Panc1 (cell line): ENCODE measurements at regions not wholly inside any gene's neighbourhood (a gene's known extent, or its start where the extent isn't known, plus 50 kb on each side); places are given as distances from the start of the nearest gene placed in this dataset.
"Not testable (repeated sequence)": the region's sequence is repeated elsewhere in the genome, so short reads cannot be mapped to it uniquely, and the experiment has no call there.

Experiments used
- POLR2AphosphoS5 ChIP-seq: IDR thresholded peaks from 2 replicates; pipeline ENCODE4 v1.6.1; 2012; ENCODE audit warnings: mild to moderate bottlenecking, low read depth, low read length, moderate library complexity
- TF ChIP-seq, protein P1 (sequence below): fragments of 450-650 bp; IDR thresholded peaks from 2 replicates; pipeline ENCODE4 v1.5.1; 2017; ENCODE audit warnings: mild to moderate bottlenecking
- TF ChIP-seq, protein P2 (sequence below), 2 experiments: IDR thresholded peaks; 2 replicates each; pipeline ENCODE4 v1.6.1; 2011 to 2012; ENCODE audit warnings: low read depth in 2 of 2, control low read depth in 1 of 2, low read length in 1 of 2, mild to moderate bottlenecking in 1 of 2, moderate library complexity in 1 of 2; ENCODE audit not compliant: insufficient read depth in 1 of 2

DNA sequence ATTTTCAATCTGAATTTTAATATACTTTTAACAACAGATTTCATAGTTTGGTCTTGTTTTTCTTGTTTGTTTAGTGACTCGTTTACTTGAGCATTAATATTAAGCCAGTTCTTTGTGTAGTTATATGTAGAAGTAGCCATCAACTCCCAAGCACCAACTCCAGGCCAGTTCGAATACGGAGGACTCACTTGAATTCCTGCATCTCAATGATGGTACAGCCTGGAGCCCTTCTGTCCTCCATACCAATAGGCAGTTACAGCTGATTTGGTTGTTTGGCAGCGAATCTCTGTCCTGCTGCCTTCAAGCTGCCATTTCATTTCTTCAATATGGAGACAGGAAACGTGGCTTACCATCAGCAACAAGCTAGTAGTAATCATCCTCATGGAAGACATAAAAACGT is 118.5 kb upstream of the ZNF658 start:
- TF ChIP-seq, protein P1, sequence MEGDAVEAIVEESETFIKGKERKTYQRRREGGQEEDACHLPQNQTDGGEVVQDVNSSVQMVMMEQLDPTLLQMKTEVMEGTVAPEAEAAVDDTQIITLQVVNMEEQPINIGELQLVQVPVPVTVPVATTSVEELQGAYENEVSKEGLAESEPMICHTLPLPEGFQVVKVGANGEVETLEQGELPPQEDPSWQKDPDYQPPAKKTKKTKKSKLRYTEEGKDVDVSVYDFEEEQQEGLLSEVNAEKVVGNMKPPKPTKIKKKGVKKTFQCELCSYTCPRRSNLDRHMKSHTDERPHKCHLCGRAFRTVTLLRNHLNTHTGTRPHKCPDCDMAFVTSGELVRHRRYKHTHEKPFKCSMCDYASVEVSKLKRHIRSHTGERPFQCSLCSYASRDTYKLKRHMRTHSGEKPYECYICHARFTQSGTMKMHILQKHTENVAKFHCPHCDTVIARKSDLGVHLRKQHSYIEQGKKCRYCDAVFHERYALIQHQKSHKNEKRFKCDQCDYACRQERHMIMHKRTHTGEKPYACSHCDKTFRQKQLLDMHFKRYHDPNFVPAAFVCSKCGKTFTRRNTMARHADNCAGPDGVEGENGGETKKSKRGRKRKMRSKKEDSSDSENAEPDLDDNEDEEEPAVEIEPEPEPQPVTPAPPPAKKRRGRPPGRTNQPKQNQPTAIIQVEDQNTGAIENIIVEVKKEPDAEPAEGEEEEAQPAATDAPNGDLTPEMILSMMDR: not testable (repeated sequence)
- TF ChIP-seq POLR2AphosphoS5: not testable (repeated sequence)
- TF ChIP-seq, protein P2, sequence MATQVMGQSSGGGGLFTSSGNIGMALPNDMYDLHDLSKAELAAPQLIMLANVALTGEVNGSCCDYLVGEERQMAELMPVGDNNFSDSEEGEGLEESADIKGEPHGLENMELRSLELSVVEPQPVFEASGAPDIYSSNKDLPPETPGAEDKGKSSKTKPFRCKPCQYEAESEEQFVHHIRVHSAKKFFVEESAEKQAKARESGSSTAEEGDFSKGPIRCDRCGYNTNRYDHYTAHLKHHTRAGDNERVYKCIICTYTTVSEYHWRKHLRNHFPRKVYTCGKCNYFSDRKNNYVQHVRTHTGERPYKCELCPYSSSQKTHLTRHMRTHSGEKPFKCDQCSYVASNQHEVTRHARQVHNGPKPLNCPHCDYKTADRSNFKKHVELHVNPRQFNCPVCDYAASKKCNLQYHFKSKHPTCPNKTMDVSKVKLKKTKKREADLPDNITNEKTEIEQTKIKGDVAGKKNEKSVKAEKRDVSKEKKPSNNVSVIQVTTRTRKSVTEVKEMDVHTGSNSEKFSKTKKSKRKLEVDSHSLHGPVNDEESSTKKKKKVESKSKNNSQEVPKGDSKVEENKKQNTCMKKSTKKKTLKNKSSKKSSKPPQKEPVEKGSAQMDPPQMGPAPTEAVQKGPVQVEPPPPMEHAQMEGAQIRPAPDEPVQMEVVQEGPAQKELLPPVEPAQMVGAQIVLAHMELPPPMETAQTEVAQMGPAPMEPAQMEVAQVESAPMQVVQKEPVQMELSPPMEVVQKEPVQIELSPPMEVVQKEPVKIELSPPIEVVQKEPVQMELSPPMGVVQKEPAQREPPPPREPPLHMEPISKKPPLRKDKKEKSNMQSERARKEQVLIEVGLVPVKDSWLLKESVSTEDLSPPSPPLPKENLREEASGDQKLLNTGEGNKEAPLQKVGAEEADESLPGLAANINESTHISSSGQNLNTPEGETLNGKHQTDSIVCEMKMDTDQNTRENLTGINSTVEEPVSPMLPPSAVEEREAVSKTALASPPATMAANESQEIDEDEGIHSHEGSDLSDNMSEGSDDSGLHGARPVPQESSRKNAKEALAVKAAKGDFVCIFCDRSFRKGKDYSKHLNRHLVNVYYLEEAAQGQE (IDR thresholded peaks at IDR 0.05; ENCODE audit: insufficient read depth in 1 of 2, low read depth in 2 of 2, low read length in 1 of 2): not testable (repeated sequence)
